Gastroesophageal sphincter (tissue), 3 donors: ENCODE measurements at regions not wholly inside any gene's neighbourhood (a gene's known extent, or its start where the extent isn't known, plus 50 kb on each side); places are given as distances from the start of the nearest gene placed in this dataset.

Experiments
- EP300 ChIP-seq: sonication (generic); formaldehyde crosslinking; IDR thresholded peaks from one replicate; pipeline ENCODE4 v1.6.1; 2017; ENCODE audit warnings: antibody characterized with exemption, mild to moderate bottlenecking
- POLR2A ChIP-seq, 2 donors: fragments of 450-650 bp; IDR thresholded peaks; one replicate each; pipeline ENCODE4 v1.6.1; 2017; ENCODE audit warnings: antibody characterized with exemption in 2 of 2, mild to moderate bottlenecking in 2 of 2, moderate library complexity in 1 of 2
- POLR2AphosphoS5 ChIP-seq: sonication (generic); formaldehyde crosslinking; IDR thresholded peaks from one replicate; pipeline ENCODE4 v1.6.1; 2017; ENCODE audit warnings: antibody characterized with exemption
- TF ChIP-seq, protein P1 (sequence below), 4 experiments: fragments of 200-600 bp in 2 of 4; fragments of 450-650 bp in 2 of 4; sonication (generic) in 1 of 4; IDR thresholded peaks; one replicate each; pipeline ENCODE4 v1.5.1; 2017 to 2019; ENCODE audit warnings: antibody characterized with exemption in 4 of 4, mild to moderate bottlenecking in 2 of 4, moderate library complexity in 2 of 4

DNA sequence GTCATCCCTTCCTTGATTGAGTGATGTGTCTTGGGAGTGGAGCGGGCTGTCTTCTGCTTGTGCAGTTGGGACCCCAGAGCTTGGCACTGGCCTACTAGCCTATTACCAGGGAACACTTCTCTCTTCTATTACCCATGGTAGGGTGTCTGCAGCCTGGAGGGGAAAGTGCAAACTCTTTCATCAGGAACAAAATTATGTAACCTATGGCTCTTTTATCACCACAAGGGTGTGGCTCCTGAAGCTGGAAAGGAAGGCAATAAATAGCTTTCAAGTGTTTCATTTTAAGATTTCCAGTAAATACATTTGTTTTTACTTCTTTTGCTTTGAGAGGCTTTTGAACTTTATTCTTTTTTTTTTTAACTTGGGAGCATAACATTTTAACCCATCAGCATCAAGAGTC is 349.7 kb upstream of the FAR2 start:
- TF ChIP-seq EP300 (no peak), POLR2A (IDR thresholded peaks at IDR 0.05) (no peak), POLR2AphosphoS5 (no peak)
- TF ChIP-seq, protein P1, sequence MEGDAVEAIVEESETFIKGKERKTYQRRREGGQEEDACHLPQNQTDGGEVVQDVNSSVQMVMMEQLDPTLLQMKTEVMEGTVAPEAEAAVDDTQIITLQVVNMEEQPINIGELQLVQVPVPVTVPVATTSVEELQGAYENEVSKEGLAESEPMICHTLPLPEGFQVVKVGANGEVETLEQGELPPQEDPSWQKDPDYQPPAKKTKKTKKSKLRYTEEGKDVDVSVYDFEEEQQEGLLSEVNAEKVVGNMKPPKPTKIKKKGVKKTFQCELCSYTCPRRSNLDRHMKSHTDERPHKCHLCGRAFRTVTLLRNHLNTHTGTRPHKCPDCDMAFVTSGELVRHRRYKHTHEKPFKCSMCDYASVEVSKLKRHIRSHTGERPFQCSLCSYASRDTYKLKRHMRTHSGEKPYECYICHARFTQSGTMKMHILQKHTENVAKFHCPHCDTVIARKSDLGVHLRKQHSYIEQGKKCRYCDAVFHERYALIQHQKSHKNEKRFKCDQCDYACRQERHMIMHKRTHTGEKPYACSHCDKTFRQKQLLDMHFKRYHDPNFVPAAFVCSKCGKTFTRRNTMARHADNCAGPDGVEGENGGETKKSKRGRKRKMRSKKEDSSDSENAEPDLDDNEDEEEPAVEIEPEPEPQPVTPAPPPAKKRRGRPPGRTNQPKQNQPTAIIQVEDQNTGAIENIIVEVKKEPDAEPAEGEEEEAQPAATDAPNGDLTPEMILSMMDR (IDR thresholded peaks at IDR 0.05): no peak
